ENCODE measurements at regions not wholly inside any gene's neighbourhood (a gene's known extent, or its start where the extent isn't known, plus 50 kb on each side); places are given as distances from the start of the nearest gene placed in this dataset.
"Not testable (repeated sequence)": the region's sequence is repeated elsewhere in the genome, so short reads cannot be mapped to it uniquely, and the experiment has no call there.

- DNase-seq (ENCODE audit: low read depth in 1 of 2, low spot score in 2 of 2), result no peak
- Histone ChIP-seq H3K4me3 (no peak overlapping the region), H3K4me1 (replicated peaks) (no peaks in the 10 kb centered on the region), H3K27ac (no peak overlapping the region), H3K27me3 (replicated peaks) (no peaks in the 10 kb centered on the region), H3K9me3 (replicated peaks) (no peaks in the 10 kb centered on the region; the same call in 1 of the 2 replicates), H3K36me3 (no peaks in the 10 kb centered on the region)
These were observed 303.3 kb upstream of the COBL start for GRCh38 chr7:51619880-51620279.

- H3K27ac ChIP-seq, result no peak overlapping the region
- no peaks in the 10 kb centered on the region for H3K27me3 ChIP-seq (replicated peaks)
- H3K4me3 ChIP-seq, result no peak overlapping the region
- H3K9me3 ChIP-seq (replicated peaks), result no peaks in the 10 kb centered on the region; the same call in none of the 2 replicates
- DNase-seq (ENCODE audit: low read depth in 1 of 2, low spot score in 2 of 2), result no peak
- no peaks in the 10 kb centered on the region for H3K36me3 ChIP-seq
- no peaks in the 10 kb centered on the region for H3K4me1 ChIP-seq (replicated peaks)
These were observed 301.1 kb upstream of the COBL start for GRCh38 chr7:51617686-51618085.

- DNase-seq (ENCODE audit: low read depth in 1 of 2, low spot score in 2 of 2), result no peak
- no peak overlapping the region for H3K4me3 ChIP-seq
- no peaks in the 10 kb centered on the region for H3K36me3 ChIP-seq
- H3K27ac ChIP-seq, result no peak overlapping the region
- H3K9me3 ChIP-seq (replicated peaks), result no peaks in the 10 kb centered on the region; the same call in none of the 2 replicates
- H3K27me3 ChIP-seq (replicated peaks), result no peaks in the 10 kb centered on the region
- H3K4me1 ChIP-seq (replicated peaks), result no peaks in the 10 kb centered on the region
These were observed 297.3 kb upstream of the COBL start for GRCh38 chr7:51613911-51614357.

GRCh38 chr7:51611937-51612336, 295.3 kb upstream of the COBL start:
- Histone ChIP-seq H3K4me1 (replicated peaks) (no peaks in the 10 kb centered on the region), H3K36me3 (no peaks in the 10 kb centered on the region), H3K27ac (no peak overlapping the region), H3K27me3 (replicated peaks) (no peaks in the 10 kb centered on the region), H3K4me3 (no peak overlapping the region), H3K9me3 (replicated peaks) (no peaks in the 10 kb centered on the region; the same call in none of the 2 replicates)
- DNase-seq (ENCODE audit: low read depth in 1 of 2, low spot score in 2 of 2), result no peak

GRCh38 chr7:51607447-51607846, 290.8 kb upstream of the COBL start:
- Histone ChIP-seq H3K9me3 (replicated peaks) (no peaks in the 10 kb centered on the region; the same call in 1 of the 2 replicates), H3K36me3 (no peaks in the 10 kb centered on the region), H3K4me3 (no peak overlapping the region), H3K27ac (no peak overlapping the region), H3K4me1 (replicated peaks) (no peaks in the 10 kb centered on the region), H3K27me3 (replicated peaks) (no peaks in the 10 kb centered on the region)
- DNase-seq (ENCODE audit: low read depth in 1 of 2, low spot score in 2 of 2), result no peak

- no peaks in the 10 kb centered on the region for H3K4me1 ChIP-seq (replicated peaks)
- H3K9me3 ChIP-seq (replicated peaks), result no peaks in the 10 kb centered on the region; the same call in 1 of the 2 replicates
- H3K4me3 ChIP-seq, result no peak overlapping the region
- H3K36me3 ChIP-seq, result no peaks in the 10 kb centered on the region
- H3K27me3 ChIP-seq (replicated peaks), result no peaks in the 10 kb centered on the region
- no peak for DNase-seq (ENCODE audit: low read depth in 1 of 2, low spot score in 2 of 2)
- H3K27ac ChIP-seq, result no peak overlapping the region
These were observed 290.1 kb upstream of the COBL start for GRCh38 chr7:51606601-51607154.

- DNase-seq (ENCODE audit: low read depth in 1 of 2, low spot score in 2 of 2), result no peak
- H3K9me3 ChIP-seq (replicated peaks), result no peaks in the 10 kb centered on the region; the same call in 1 of the 2 replicates
- H3K27me3 ChIP-seq (replicated peaks), result no peaks in the 10 kb centered on the region
- no peaks in the 10 kb centered on the region for H3K36me3 ChIP-seq
- H3K4me3 ChIP-seq, result no peak overlapping the region
- H3K27ac ChIP-seq, result no peak overlapping the region
- no peaks in the 10 kb centered on the region for H3K4me1 ChIP-seq (replicated peaks)
These were observed 285.8 kb upstream of the COBL start for GRCh38 chr7:51602376-51602775.

GRCh38 chr7:51601461-51601860, 284.9 kb upstream of the COBL start:
- no peaks in the 10 kb centered on the region for H3K27me3 ChIP-seq (replicated peaks)
- H3K9me3 ChIP-seq (replicated peaks), result no peaks in the 10 kb centered on the region; the same call in 1 of the 2 replicates
- H3K27ac ChIP-seq, result no peak overlapping the region
- no peak overlapping the region for H3K4me3 ChIP-seq
- H3K36me3 ChIP-seq, result no peaks in the 10 kb centered on the region
- no peaks in the 10 kb centered on the region for H3K4me1 ChIP-seq (replicated peaks)
- DNase-seq (ENCODE audit: low read depth in 1 of 2, low spot score in 2 of 2), result no peak

GRCh38 chr7:51599935-51600334, 283.3 kb upstream of the COBL start:
- H3K4me1 ChIP-seq (replicated peaks); H3K27me3 ChIP-seq (replicated peaks); H3K36me3 ChIP-seq; DNase-seq (ENCODE audit: low read depth in 1 of 2, low spot score in 2 of 2); H3K9me3 ChIP-seq (replicated peaks); H3K27ac ChIP-seq; H3K4me3 ChIP-seq: not testable (repeated sequence)

- no peak overlapping the region for H3K27ac ChIP-seq
- no peaks in the 10 kb centered on the region for H3K27me3 ChIP-seq (replicated peaks)
- H3K4me3 ChIP-seq, result no peak overlapping the region
- no peaks in the 10 kb centered on the region for H3K4me1 ChIP-seq (replicated peaks)
- H3K36me3 ChIP-seq, result no peaks in the 10 kb centered on the region
- H3K9me3 ChIP-seq (replicated peaks), result 0 out of 2 replicates have a peak, but pooled peaks cover 5% of the 10 kb centered on the region
- DNase-seq (ENCODE audit: low read depth in 1 of 2, low spot score in 2 of 2), result no peak
These were observed 277.0 kb upstream of the COBL start for GRCh38 chr7:51593628-51594027.

- no peak overlapping the region for H3K4me3 ChIP-seq
- no peaks in the 10 kb centered on the region for H3K4me1 ChIP-seq (replicated peaks)
- H3K27ac ChIP-seq, result no peak overlapping the region
- 0 out of 2 replicates have a peak, but pooled peaks cover 5% of the 10 kb centered on the region for H3K9me3 ChIP-seq (replicated peaks)
- no peaks in the 10 kb centered on the region for H3K27me3 ChIP-seq (replicated peaks)
- DNase-seq (ENCODE audit: low read depth in 1 of 2, low spot score in 2 of 2), result no peak
- H3K36me3 ChIP-seq, result no peaks in the 10 kb centered on the region
These were observed 276.4 kb upstream of the COBL start for GRCh38 chr7:51592842-51593599.

GRCh38 chr7:51591223-51591622, 274.6 kb upstream of the COBL start:
- peaks cover 5% of the 10 kb centered on the region; the same call in 1 of the 2 replicates for H3K9me3 ChIP-seq (replicated peaks)
- no peak for DNase-seq (ENCODE audit: low read depth in 1 of 2, low spot score in 2 of 2)
- H3K27ac ChIP-seq, result no peak overlapping the region
- no peak overlapping the region for H3K4me3 ChIP-seq
- no peaks in the 10 kb centered on the region for H3K27me3 ChIP-seq (replicated peaks)
- no peaks in the 10 kb centered on the region for H3K36me3 ChIP-seq
- H3K4me1 ChIP-seq (replicated peaks), result no peaks in the 10 kb centered on the region

- H3K27me3 ChIP-seq (replicated peaks), result no peaks in the 10 kb centered on the region
- peaks cover 5% of the 10 kb centered on the region; the same call in 1 of the 2 replicates for H3K9me3 ChIP-seq (replicated peaks)
- H3K36me3 ChIP-seq, result no peaks in the 10 kb centered on the region
- no peak for DNase-seq (ENCODE audit: low read depth in 1 of 2, low spot score in 2 of 2)
- H3K27ac ChIP-seq, result no peak overlapping the region
- no peak overlapping the region for H3K4me3 ChIP-seq
- no peaks in the 10 kb centered on the region for H3K4me1 ChIP-seq (replicated peaks)
These were observed 274.1 kb upstream of the COBL start for GRCh38 chr7:51590746-51591145.

GRCh38 chr7:51589111-51589510, 272.5 kb upstream of the COBL start:
- H3K27me3 ChIP-seq (replicated peaks), result no peaks in the 10 kb centered on the region
- no peaks in the 10 kb centered on the region for H3K4me1 ChIP-seq (replicated peaks)
- no peak overlapping the region for H3K4me3 ChIP-seq
- H3K9me3 ChIP-seq (replicated peaks), result peaks cover 5% of the 10 kb centered on the region; the same call in 1 of the 2 replicates
- no peak overlapping the region for H3K27ac ChIP-seq
- DNase-seq (ENCODE audit: low read depth in 1 of 2, low spot score in 2 of 2), result no peak
- no peaks in the 10 kb centered on the region for H3K36me3 ChIP-seq

All from SJSA1 (cell line).